Mesenchymal stem cell (in vitro differentiated cells and primary cell): ENCODE measurements at regions not wholly inside any gene's neighbourhood (a gene's known extent, or its start where the extent isn't known, plus 50 kb on each side); places are given as distances from the start of the nearest gene placed in this dataset.

Experiments used
- DNase-seq: peaks from one replicate; pipeline ENCODE4 v3.0.0-alpha.2; 2013
- H2AFZ ChIP-seq: one replicate; pipeline ENCODE4 v1.6.1; 2013; ENCODE audit warnings: low read depth, mild to moderate bottlenecking, control low read depth, inconsistent platforms, low read length, moderate library complexity
- H2AK5ac ChIP-seq: 2 replicates; pipeline ENCODE4 v1.6.1; 2013; ENCODE audit warnings: low read length, moderate library complexity, mild to moderate bottlenecking, inconsistent platforms; ENCODE audit not compliant: severe bottlenecking
- H2BK120ac ChIP-seq: one replicate; pipeline ENCODE4 v1.6.1; 2013; ENCODE audit warnings: low read depth, mild to moderate bottlenecking, inconsistent platforms, low read length, moderate library complexity
- H2BK12ac ChIP-seq, 2 experiments: one replicate each; pipeline ENCODE4 v1.6.1; 2013; ENCODE audit warnings: inconsistent platforms in 2 of 2, low read length in 2 of 2, mild to moderate bottlenecking in 2 of 2, moderate library complexity in 2 of 2, control low read depth in 1 of 2
- H2BK15ac ChIP-seq: one replicate; pipeline ENCODE4 v1.6.1; 2013; ENCODE audit warnings: mild to moderate bottlenecking, low read depth, inconsistent platforms; ENCODE audit not compliant: poor library complexity, severe bottlenecking
- H2BK5ac ChIP-seq: 2 replicates; pipeline ENCODE4 v1.6.1; 2013; ENCODE audit warnings: low read depth, mild to moderate bottlenecking, low read length, control low read depth, inconsistent platforms; ENCODE audit not compliant: poor library complexity, severe bottlenecking
- H3K14ac ChIP-seq, 2 experiments: one replicate each; pipeline ENCODE4 v1.6.1; 2013; ENCODE audit warnings: inconsistent platforms in 2 of 2, low read length in 2 of 2, control low read depth in 1 of 2, mild to moderate bottlenecking in 1 of 2, moderate library complexity in 1 of 2
- H3K18ac ChIP-seq, 2 experiments: one replicate each; pipeline ENCODE4 v1.6.1; 2013; ENCODE audit warnings: inconsistent platforms in 2 of 2, low read length in 2 of 2, control low read depth in 1 of 2, low read depth in 1 of 2, mild to moderate bottlenecking in 1 of 2
- H3K23ac ChIP-seq, 2 experiments: one replicate each; pipeline ENCODE4 v1.6.1; 2013; ENCODE audit warnings: inconsistent platforms in 2 of 2, low read length in 2 of 2, mild to moderate bottlenecking in 2 of 2, moderate library complexity in 2 of 2, control low read depth in 1 of 2
- H3K27ac ChIP-seq: 2 replicates; pipeline ENCODE4 v1.5.1; 2013; ENCODE audit warnings: mild to moderate bottlenecking, moderate library complexity, low read length, control low read depth, inconsistent platforms; ENCODE audit not compliant: poor library complexity, severe bottlenecking
- H3K27me3 ChIP-seq, 2 experiments: 2 replicates each; pipeline versions ENCODE4 v1.6.1 to v1.7.0; 2013; ENCODE audit warnings: low read length in 2 of 2, mild to moderate bottlenecking in 2 of 2, moderate library complexity in 2 of 2, control low read depth in 1 of 2, inconsistent platforms in 1 of 2; ENCODE audit not compliant: control insufficient read depth in 1 of 2, insufficient read depth in 1 of 2
- H3K36me3 ChIP-seq, 2 experiments: 2 replicates each; pipeline versions ENCODE4 v1.6.1 to v1.7.0; 2013; ENCODE audit warnings: low read length in 2 of 2, control low read depth in 1 of 2, inconsistent platforms in 1 of 2, low read depth in 1 of 2, mild to moderate bottlenecking in 1 of 2; ENCODE audit not compliant: insufficient read depth in 2 of 2, control insufficient read depth in 1 of 2
- H3K4ac ChIP-seq, 2 experiments: one replicate each; pipeline ENCODE4 v1.6.1; 2013; ENCODE audit warnings: inconsistent platforms in 2 of 2, low read length in 2 of 2, mild to moderate bottlenecking in 2 of 2, moderate library complexity in 2 of 2, control low read depth in 1 of 2, low read depth in 1 of 2
- H3K4me1 ChIP-seq: 2 replicates; pipeline ENCODE4 v1.6.1; 2013; ENCODE audit warnings: low read depth, low read length, control low read depth; ENCODE audit not compliant: control insufficient read depth, insufficient read depth
- H3K4me2 ChIP-seq: 2 replicates; pipeline ENCODE4 v1.6.1; 2013; ENCODE audit warnings: low read length, mild to moderate bottlenecking, inconsistent platforms; ENCODE audit not compliant: poor library complexity, severe bottlenecking
- H3K4me3 ChIP-seq, 2 experiments: 2 replicates each; pipeline versions ENCODE4 v1.5.1 to v1.7.0; 2013; ENCODE audit warnings: low read length in 2 of 2, mild to moderate bottlenecking in 2 of 2, control low read depth in 1 of 2, low read depth in 1 of 2; ENCODE audit not compliant: insufficient read depth in 1 of 2
- H3K79me1 ChIP-seq: replicated peaks from 2 replicates; pipeline ENCODE4 v1.6.1; 2013; ENCODE audit warnings: mild to moderate bottlenecking, control low read depth, low read length, inconsistent platforms; ENCODE audit not compliant: poor library complexity, severe bottlenecking
- H3K9ac ChIP-seq: 2 replicates; pipeline ENCODE4 v1.7.0; 2013; ENCODE audit warnings: mild to moderate bottlenecking, low read length, moderate library complexity
- H3K9me3 ChIP-seq: 2 replicates; pipeline ENCODE4 v1.7.0; 2013; ENCODE audit warnings: mild to moderate bottlenecking, low read length; ENCODE audit not compliant: control insufficient read depth
- H4K8ac ChIP-seq: one replicate; pipeline ENCODE4 v1.6.1; 2013; ENCODE audit warnings: inconsistent platforms, mild to moderate bottlenecking, low read length, moderate library complexity
- H4K91ac ChIP-seq: one replicate; pipeline ENCODE4 v1.6.1; 2013; ENCODE audit warnings: mild to moderate bottlenecking, low read length, inconsistent platforms
- WGBS: methylation state at CpG from one replicate; pipeline ENCODE4 v1.1.7; 2013; ENCODE audit warnings: mixed read lengths; 5-methylcytosine and 5-hydroxymethylcytosine counted together

DNA sequence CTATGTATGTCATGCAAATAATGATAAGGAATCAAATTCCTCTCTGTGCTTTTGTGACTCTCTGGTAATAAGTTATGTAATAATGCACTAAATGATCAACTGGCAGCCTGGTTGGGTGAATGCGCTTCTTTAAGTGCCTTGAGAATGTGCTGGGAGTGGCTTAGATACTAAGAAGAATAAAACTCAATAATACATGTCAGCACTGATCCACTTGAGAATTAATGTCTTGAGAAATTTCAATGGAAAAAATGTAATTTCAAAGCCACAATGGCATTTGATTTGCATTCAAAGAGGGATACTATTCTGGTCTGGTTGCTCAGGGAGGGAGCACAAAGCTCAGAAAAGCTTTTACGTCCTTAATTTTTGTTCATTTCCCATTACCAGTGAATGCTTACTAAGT lies 137.7 kb upstream of the MMADHC start:
- no peak overlapping the region for H3K4me2 ChIP-seq
- H2BK120ac ChIP-seq = no peak overlapping the region
- H3K9me3 ChIP-seq = no peaks in the 10 kb centered on the region
- H3K27ac ChIP-seq = no peak overlapping the region
- no peak overlapping the region for H3K18ac ChIP-seq
- no peak overlapping the region for H2AK5ac ChIP-seq
- no peak overlapping the region for H2BK5ac ChIP-seq
- WGBS = no CpG with 5 or more reads among the region's 2 CpGs
- H4K8ac ChIP-seq = no peak overlapping the region
- H2BK15ac ChIP-seq = no peak overlapping the region
- H3K27me3 ChIP-seq = no peaks in the 10 kb centered on the region
- no peak overlapping the region for H3K9ac ChIP-seq
- no peak for DNase-seq
- no peak overlapping the region for H4K91ac ChIP-seq
- H3K36me3 ChIP-seq = no peaks in the 10 kb centered on the region
- H3K14ac ChIP-seq = no peak overlapping the region
- no peak overlapping the region for H3K4me3 ChIP-seq
- H3K4ac ChIP-seq = no peak overlapping the region
- H3K79me1 ChIP-seq = no peaks in the 10 kb centered on the region
- no peak overlapping the region for H2BK12ac ChIP-seq
- no peak overlapping the region for H2AFZ ChIP-seq
- no peak overlapping the region for H3K23ac ChIP-seq
- H3K4me1 ChIP-seq = no peaks in the 10 kb centered on the region

DNA sequence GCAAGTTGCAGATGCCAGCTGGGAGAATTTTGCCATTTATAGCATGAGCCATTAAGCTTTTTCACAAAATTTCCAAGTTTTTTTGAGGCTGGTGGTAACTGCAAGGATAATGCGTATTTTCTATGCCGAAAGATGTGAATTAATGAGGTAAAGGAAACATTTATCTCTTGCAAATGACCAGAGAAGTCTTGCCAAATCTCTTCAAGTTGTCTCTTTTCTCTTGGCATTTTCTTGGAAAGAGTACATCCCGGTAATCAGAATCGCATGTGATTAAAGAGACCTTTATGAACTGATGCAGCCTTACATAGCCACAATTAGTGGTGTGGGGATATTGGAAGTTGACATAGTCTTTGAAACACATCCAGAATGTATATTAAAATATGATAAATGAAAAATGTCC lies 136.5 kb upstream of the MMADHC start:
- H3K4me2 ChIP-seq = no peak overlapping the region
- WGBS = 100% methylated on average over 3 of the region's 4 CpGs
- no peaks in the 10 kb centered on the region for H3K36me3 ChIP-seq
- no peak overlapping the region for H3K9ac ChIP-seq
- H4K91ac ChIP-seq = no peak overlapping the region
- H3K14ac ChIP-seq = no peak overlapping the region
- H2BK5ac ChIP-seq = no peak overlapping the region
- no peak overlapping the region for H2BK12ac ChIP-seq
- no peak overlapping the region for H2BK15ac ChIP-seq
- no peak overlapping the region for H4K8ac ChIP-seq
- no peak overlapping the region for H2BK120ac ChIP-seq
- no peaks in the 10 kb centered on the region for H3K9me3 ChIP-seq
- H3K79me1 ChIP-seq = no peaks in the 10 kb centered on the region
- H3K4ac ChIP-seq = no peak overlapping the region
- H3K23ac ChIP-seq = no peak overlapping the region
- H2AK5ac ChIP-seq = no peak overlapping the region
- no peak for DNase-seq
- H3K27ac ChIP-seq = no peak overlapping the region
- H3K27me3 ChIP-seq = no peaks in the 10 kb centered on the region
- no peaks in the 10 kb centered on the region for H3K4me1 ChIP-seq
- no peak overlapping the region for H3K4me3 ChIP-seq
- H3K18ac ChIP-seq = no peak overlapping the region
- no peak overlapping the region for H2AFZ ChIP-seq

DNA sequence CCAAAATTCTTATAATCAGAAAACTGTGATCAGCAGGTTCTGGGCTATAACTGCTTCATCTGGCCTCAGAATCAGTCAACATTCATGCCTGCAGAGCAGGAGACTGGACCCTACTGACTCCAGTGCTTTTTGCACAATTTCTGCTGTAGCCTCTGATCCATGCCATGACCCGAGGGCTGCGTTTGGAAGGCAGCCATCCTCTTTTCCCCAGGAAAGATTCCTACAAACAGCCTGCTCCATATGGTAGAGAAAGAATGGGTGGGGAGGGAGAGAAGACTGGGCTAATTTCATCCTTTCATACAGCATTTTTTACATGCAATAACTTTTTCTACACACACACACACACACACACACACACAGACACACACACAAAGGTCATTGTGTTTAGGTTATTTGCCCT lies 133.0 kb upstream of the MMADHC start:
- WGBS = no CpG with 5 or more reads among the region's 2 CpGs
- H2AFZ ChIP-seq = no peak overlapping the region
- no peaks in the 10 kb centered on the region for H3K79me1 ChIP-seq
- DNase-seq = no peak
- H2BK12ac ChIP-seq = peak overlapping the region in 1 of 2 experiments; percentile 29
- no peak overlapping the region for H3K14ac ChIP-seq
- no peak overlapping the region for H2BK120ac ChIP-seq
- H3K9ac ChIP-seq = no peak overlapping the region
- H3K9me3 ChIP-seq = no peaks in the 10 kb centered on the region
- no peak overlapping the region for H2BK15ac ChIP-seq
- no peaks in the 10 kb centered on the region for H3K4me1 ChIP-seq
- no peak overlapping the region for H3K27ac ChIP-seq
- H4K8ac ChIP-seq = no peak overlapping the region
- H4K91ac ChIP-seq = no peak overlapping the region
- H3K4me2 ChIP-seq = no peak overlapping the region
- no peaks in the 10 kb centered on the region for H3K36me3 ChIP-seq
- no peak overlapping the region for H3K4me3 ChIP-seq
- no peak overlapping the region for H2AK5ac ChIP-seq
- H3K27me3 ChIP-seq = no peaks in the 10 kb centered on the region
- H2BK5ac ChIP-seq = no peak overlapping the region
- H3K23ac ChIP-seq = no peak overlapping the region
- H3K4ac ChIP-seq = no peak overlapping the region
- peak overlapping the region in 1 of 2 experiments; percentile 16 for H3K18ac ChIP-seq

DNA sequence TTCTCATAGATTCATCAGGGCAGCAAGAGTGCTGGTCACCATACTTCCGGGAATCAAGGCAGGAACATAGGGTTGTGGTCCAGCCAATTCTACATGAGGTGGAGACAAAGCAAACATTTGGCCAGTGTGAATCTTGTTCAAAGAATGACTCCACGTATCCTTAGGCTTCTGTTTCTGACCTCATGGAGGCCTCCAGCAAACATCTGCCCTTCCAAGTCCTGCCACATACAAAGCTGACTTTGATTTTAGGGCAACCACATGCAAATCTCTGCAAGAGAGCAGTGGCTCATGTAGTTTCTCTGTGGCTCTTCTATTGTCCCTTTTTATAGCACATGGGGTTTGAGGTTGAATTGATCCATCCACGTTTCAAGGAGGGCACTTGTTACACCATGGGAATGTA lies 132.1 kb upstream of the MMADHC start:
- H3K18ac ChIP-seq = no peak overlapping the region
- WGBS = 74% methylated on average over 3 of the region's 3 CpGs
- no peak overlapping the region for H4K91ac ChIP-seq
- H3K14ac ChIP-seq = no peak overlapping the region
- no peak overlapping the region for H2BK12ac ChIP-seq
- no peak overlapping the region for H2BK5ac ChIP-seq
- H2AK5ac ChIP-seq = no peak overlapping the region
- DNase-seq = no peak
- no peak overlapping the region for H3K27ac ChIP-seq
- H3K9me3 ChIP-seq = no peaks in the 10 kb centered on the region
- H3K4me2 ChIP-seq = no peak overlapping the region
- H3K4me1 ChIP-seq = no peaks in the 10 kb centered on the region
- no peak overlapping the region for H4K8ac ChIP-seq
- H3K4me3 ChIP-seq = no peak overlapping the region
- H2BK120ac ChIP-seq = no peak overlapping the region
- H2BK15ac ChIP-seq = no peak overlapping the region
- H3K23ac ChIP-seq = no peak overlapping the region
- H3K27me3 ChIP-seq = no peaks in the 10 kb centered on the region
- H3K9ac ChIP-seq = no peak overlapping the region
- no peaks in the 10 kb centered on the region for H3K36me3 ChIP-seq
- no peak overlapping the region for H2AFZ ChIP-seq
- no peaks in the 10 kb centered on the region for H3K79me1 ChIP-seq
- no peak overlapping the region for H3K4ac ChIP-seq
